HEK293 (cell line): ENCODE measurements at regions not wholly inside any gene's neighbourhood (a gene's known extent, or its start where the extent isn't known, plus 50 kb on each side); places are given as distances from the start of the nearest gene placed in this dataset.
A peak's percentile ranks its signal among the peaks of the same experiment; 100 is the strongest.

Experiments
- CTCF ChIA-PET: fragments of 350-600 bp; formaldehyde crosslinking; extraction: SDS; loops from one replicate; lab custom pipeline; 2021; ENCODE audit warnings: antibody characterized with exemption; lab: Yijun Ruan, JAX
- POLR2A ChIA-PET: fragments of 300-600 bp; formaldehyde crosslinking; extraction: SDS; loops from one replicate; lab custom pipeline; 2020; ENCODE audit warnings: antibody characterized with exemption, inconsistent platforms; lab: Yijun Ruan, JAX
- H3K27ac ChIP-seq: fragments of 200-500 bp; sonication (Bioruptor generic); 2 replicates; pipeline ENCODE4 v1.5.1; 2014; ENCODE audit warnings: low read depth, low read length, control low read depth, inconsistent platforms; ENCODE audit errors: extremely low read depth
- H3K36me3 ChIP-seq, 2 experiments: fragments of 200-500 bp in 1 of 2; sonication (Bioruptor generic) in 1 of 2; 1 replicate in 1 of 2; 2 replicates in 1 of 2; pipeline ENCODE4 v1.5.1; 2014 to 2017; ENCODE audit warnings: inconsistent platforms in 2 of 2, low read length in 2 of 2; ENCODE audit not compliant: control insufficient read depth in 2 of 2, insufficient read depth in 1 of 2
- H3K4me1 ChIP-seq: fragments of 200-500 bp; sonication (Bioruptor generic); 2 replicates; pipeline ENCODE4 v1.5.1; 2014; ENCODE audit warnings: mild to moderate bottlenecking, low read length, inconsistent platforms; ENCODE audit not compliant: control insufficient read depth, insufficient read depth
- H3K4me3 ChIP-seq: 2 replicates; pipeline ENCODE4 v1.5.1; 2011; ENCODE audit warnings: low read depth, mild to moderate bottlenecking, control low read depth, low read length, moderate library complexity
- H3K9me3 ChIP-seq: fragments of 200-500 bp; sonication (Bioruptor generic); 2 replicates; pipeline ENCODE4 v1.5.1; 2014; ENCODE audit warnings: low read depth, low read length, inconsistent platforms; ENCODE audit not compliant: control insufficient read depth, insufficient read depth
- KLF8 ChIP-seq: fragments of 450-650 bp; formaldehyde crosslinking; IDR thresholded peaks from 2 replicates; pipeline ENCODE4 v1.5.1; 2016; ENCODE audit warnings: missing biosample characterization, missing genetic modification characterization
- SCRT2 ChIP-seq: fragments of 450-650 bp; formaldehyde crosslinking; IDR thresholded peaks from 2 replicates; pipeline ENCODE4 v1.5.1; 2016; ENCODE audit warnings: missing biosample characterization, missing genetic modification characterization
- ZBTB48 ChIP-seq: fragments of 450-650 bp; formaldehyde crosslinking; IDR thresholded peaks from 2 replicates; pipeline ENCODE4 v1.5.1; 2016; ENCODE audit warnings: missing biosample characterization, missing genetic modification characterization
- ZBTB8A ChIP-seq: fragments of 450-650 bp; formaldehyde crosslinking; IDR thresholded peaks from 2 replicates; pipeline ENCODE4 v1.5.1; 2016; ENCODE audit warnings: missing biosample characterization, missing genetic modification characterization
- ZNF10 ChIP-seq: fragments of 450-650 bp; formaldehyde crosslinking; IDR thresholded peaks from 2 replicates; pipeline ENCODE4 v1.5.1; 2017; ENCODE audit warnings: missing biosample characterization, missing genetic modification characterization
- ZNF112 ChIP-seq: fragments of 450-650 bp; formaldehyde crosslinking; IDR thresholded peaks from 2 replicates; pipeline ENCODE4 v1.5.0; 2017; ENCODE audit warnings: missing biosample characterization, missing genetic modification characterization
- ZNF146 ChIP-seq: fragments of 450-650 bp; formaldehyde crosslinking; IDR thresholded peaks from 2 replicates; pipeline ENCODE4 v1.5.1; 2016; ENCODE audit warnings: missing biosample characterization, missing genetic modification characterization
- ZNF2 ChIP-seq: fragments of 450-650 bp; formaldehyde crosslinking; IDR thresholded peaks from 2 replicates; pipeline ENCODE4 v1.5.1; 2016; ENCODE audit warnings: missing biosample characterization, missing genetic modification characterization
- ZNF202 ChIP-seq: fragments of 450-650 bp; formaldehyde crosslinking; IDR thresholded peaks from 2 replicates; pipeline ENCODE4 v1.5.1; 2016; ENCODE audit warnings: missing biosample characterization, missing genetic modification characterization, borderline replicate concordance
- ZNF302 ChIP-seq: fragments of 450-650 bp; formaldehyde crosslinking; IDR thresholded peaks from 2 replicates; pipeline ENCODE4 v1.5.1; 2016; ENCODE audit warnings: missing biosample characterization, missing genetic modification characterization, low read depth
- ZNF341 ChIP-seq: fragments of 450-650 bp; formaldehyde crosslinking; IDR thresholded peaks from 2 replicates; pipeline ENCODE4; 2016; ENCODE audit warnings: low read depth, missing biosample characterization, missing genetic modification characterization
- ZNF404 ChIP-seq: fragments of 450-650 bp; formaldehyde crosslinking; IDR thresholded peaks from 2 replicates; pipeline ENCODE4 v1.5.1; 2017; ENCODE audit warnings: missing biosample characterization, missing genetic modification characterization
- ZNF426 ChIP-seq: fragments of 450-650 bp; formaldehyde crosslinking; IDR thresholded peaks from 2 replicates; pipeline ENCODE4 v1.5.1; 2017; ENCODE audit warnings: missing biosample characterization, missing genetic modification characterization, mild to moderate bottlenecking, inconsistent platforms, moderate library complexity
- ZNF623 ChIP-seq: fragments of 450-650 bp; formaldehyde crosslinking; IDR thresholded peaks from 2 replicates; pipeline ENCODE4 v1.5.1; 2016; ENCODE audit warnings: missing biosample characterization, missing genetic modification characterization
- TF ChIP-seq, protein P1 (sequence below): fragments of 450-650 bp; formaldehyde crosslinking; IDR thresholded peaks from 2 replicates; pipeline ENCODE4 v1.5.1; 2016; ENCODE audit warnings: missing biosample characterization, missing genetic modification characterization, low read depth
- TF ChIP-seq, protein P2 (sequence below): fragments of 450-650 bp; formaldehyde crosslinking; IDR thresholded peaks from 2 replicates; pipeline ENCODE4 v1.5.1; 2017; ENCODE audit warnings: missing biosample characterization, missing genetic modification characterization
- TF ChIP-seq, protein P3 (sequence below): fragments of 450-650 bp; formaldehyde crosslinking; IDR thresholded peaks from 2 replicates; pipeline ENCODE4 v1.5.1; 2016; ENCODE audit warnings: missing biosample characterization, missing genetic modification characterization
- TF ChIP-seq, protein P4 (sequence below): fragments of 450-650 bp; formaldehyde crosslinking; IDR thresholded peaks from 2 replicates; pipeline ENCODE4 v1.5.1; 2016; ENCODE audit warnings: missing biosample characterization, missing genetic modification characterization
- TF ChIP-seq, protein P5 (sequence below): fragments of 450-650 bp; formaldehyde crosslinking; IDR thresholded peaks from 2 replicates; pipeline ENCODE4 v1.5.1; 2016; ENCODE audit warnings: missing biosample characterization, missing genetic modification characterization

DNA sequence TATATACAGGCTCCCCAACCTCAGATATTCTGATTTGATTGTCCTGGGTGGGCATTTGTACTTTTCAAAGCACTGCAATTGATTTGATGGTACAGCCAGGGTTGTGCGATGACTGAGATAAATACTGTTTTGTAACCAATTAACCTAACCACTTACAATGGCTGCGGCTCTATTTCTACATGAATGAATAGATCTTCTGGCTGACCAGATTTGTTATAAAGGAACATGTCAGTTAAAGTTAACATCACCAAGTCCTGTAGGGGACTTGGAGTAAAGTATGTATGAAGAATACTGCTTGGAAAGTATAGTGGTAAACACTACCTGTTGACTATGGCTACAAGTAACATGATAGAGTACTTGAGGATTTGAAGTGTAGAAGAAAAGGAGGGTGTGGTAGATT is 369.2 kb upstream of the JAG1 start:
- POLR2A ChIA-PET = interaction anchor here (0.6 kb wide), 1 partner anchor 371 kb away, joined by 3 read pairs; no protein-coding TSS in a partner anchor

DNA sequence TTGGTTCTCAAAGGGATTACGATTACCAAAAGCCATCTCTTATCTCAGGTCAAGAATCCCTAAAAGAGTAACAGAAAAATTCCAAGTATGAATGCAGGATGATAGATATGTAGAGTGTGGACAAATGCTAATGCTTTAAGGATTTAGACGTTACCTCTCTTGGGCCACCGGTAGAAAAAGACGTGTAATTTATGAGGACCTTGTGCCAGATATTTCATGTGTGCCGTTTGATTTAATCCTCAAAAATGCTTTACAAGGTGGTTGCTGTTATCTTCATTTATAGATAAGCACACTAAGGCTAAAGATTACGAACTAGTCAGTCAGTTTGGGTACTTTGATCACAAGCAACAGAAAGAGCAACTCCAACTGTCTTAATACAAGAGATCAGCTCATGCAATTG is 370.8 kb upstream of the JAG1 start:
- Histone ChIP-seq H3K4me3 (no peak overlapping the region), H3K36me3 (no peaks in the 10 kb centered on the region)
- POLR2A ChIA-PET = no interaction called here
- TF ChIP-seq ZNF202 (no peak), ZNF426 (tag by site-specific recombination) (no peak), ZBTB8A (tag by site-specific recombination) (no peak), ZBTB48 (tag by site-specific recombination) (no peak), ZNF341 (tag by site-specific recombination) (no peak), ZNF2 (tag by site-specific recombination) (no peak), KLF8 (no peak), ZNF623 (tag by site-specific recombination) (no peak), ZNF10 (tag by site-specific recombination) (no peak), ZNF302 (tag by site-specific recombination) (no peak)
- TF ChIP-seq, protein P1, sequence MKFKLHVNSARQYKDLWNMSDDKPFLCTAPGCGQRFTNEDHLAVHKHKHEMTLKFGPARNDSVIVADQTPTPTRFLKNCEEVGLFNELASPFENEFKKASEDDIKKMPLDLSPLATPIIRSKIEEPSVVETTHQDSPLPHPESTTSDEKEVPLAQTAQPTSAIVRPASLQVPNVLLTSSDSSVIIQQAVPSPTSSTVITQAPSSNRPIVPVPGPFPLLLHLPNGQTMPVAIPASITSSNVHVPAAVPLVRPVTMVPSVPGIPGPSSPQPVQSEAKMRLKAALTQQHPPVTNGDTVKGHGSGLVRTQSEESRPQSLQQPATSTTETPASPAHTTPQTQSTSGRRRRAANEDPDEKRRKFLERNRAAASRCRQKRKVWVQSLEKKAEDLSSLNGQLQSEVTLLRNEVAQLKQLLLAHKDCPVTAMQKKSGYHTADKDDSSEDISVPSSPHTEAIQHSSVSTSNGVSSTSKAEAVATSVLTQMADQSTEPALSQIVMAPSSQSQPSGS (tag by site-specific recombination) = no peak
- TF ChIP-seq, protein P2, sequence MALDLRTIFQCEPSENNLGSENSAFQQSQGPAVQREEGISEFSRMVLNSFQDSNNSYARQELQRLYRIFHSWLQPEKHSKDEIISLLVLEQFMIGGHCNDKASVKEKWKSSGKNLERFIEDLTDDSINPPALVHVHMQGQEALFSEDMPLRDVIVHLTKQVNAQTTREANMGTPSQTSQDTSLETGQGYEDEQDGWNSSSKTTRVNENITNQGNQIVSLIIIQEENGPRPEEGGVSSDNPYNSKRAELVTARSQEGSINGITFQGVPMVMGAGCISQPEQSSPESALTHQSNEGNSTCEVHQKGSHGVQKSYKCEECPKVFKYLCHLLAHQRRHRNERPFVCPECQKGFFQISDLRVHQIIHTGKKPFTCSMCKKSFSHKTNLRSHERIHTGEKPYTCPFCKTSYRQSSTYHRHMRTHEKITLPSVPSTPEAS = no peak
- TF ChIP-seq, protein P3, sequence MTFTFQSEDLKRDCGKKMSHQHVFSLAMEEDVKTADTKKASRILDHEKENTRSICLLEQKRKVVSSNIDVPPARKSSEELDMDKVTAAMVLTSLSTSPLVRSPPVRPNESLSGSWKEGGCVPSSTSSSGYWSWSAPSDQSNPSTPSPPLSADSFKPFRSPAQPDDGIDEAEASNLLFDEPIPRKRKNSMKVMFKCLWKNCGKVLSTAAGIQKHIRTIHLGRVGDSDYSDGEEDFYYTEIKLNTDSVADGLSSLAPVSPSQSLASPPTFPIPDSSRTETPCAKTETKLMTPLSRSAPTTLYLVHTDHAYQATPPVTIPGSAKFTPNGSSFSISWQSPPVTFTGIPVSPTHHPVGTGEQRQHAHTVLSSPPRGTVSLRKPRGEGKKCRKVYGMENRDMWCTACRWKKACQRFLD (tag by site-specific recombination) = no peak
- TF ChIP-seq, all 188 proteins: peak for 0
- Histone ChIP-seq H3K4me1 (no peaks in the 10 kb centered on the region), H3K9me3 (no peaks in the 10 kb centered on the region), H3K27ac (no peak overlapping the region)
- CTCF ChIA-PET = no interaction called here

More for the DNA sequence above, 369.2 kb upstream of the JAG1 start:
- no peaks in the 10 kb centered on the region for H3K4me1 ChIP-seq
- H3K4me3 ChIP-seq = no peak overlapping the region
- CTCF ChIA-PET = no interaction called here
- H3K9me3 ChIP-seq = no peaks in the 10 kb centered on the region
- TF ChIP-seq SCRT2 (tag by site-specific recombination) = 0 out of 2 replicates have a peak, but pooled peaks have one; percentile 28
- TF ChIP-seq, protein P4, sequence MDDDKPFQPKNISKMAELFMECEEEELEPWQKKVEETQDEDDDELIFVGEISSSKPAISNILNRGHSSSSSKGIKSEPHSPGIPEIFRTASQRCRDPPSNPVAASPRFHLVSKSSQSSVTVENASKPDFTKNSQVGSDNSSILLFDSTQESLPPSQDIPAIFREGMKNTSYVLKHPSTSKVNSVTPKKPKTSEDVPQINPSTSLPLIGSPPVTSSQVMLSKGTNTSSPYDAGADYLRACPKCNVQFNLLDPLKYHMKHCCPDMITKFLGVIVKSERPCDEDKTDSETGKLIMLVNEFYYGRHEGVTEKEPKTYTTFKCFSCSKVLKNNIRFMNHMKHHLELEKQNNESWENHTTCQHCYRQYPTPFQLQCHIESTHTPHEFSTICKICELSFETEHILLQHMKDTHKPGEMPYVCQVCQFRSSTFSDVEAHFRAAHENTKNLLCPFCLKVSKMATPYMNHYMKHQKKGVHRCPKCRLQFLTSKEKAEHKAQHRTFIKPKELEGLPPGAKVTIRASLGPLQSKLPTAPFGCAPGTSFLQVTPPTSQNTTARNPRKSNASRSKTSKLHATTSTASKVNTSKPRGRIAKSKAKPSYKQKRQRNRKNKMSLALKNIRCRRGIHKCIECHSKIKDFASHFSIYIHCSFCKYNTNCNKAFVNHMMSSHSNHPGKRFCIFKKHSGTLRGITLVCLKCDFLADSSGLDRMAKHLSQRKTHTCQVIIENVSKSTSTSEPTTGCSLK = no peak
- no peak for TF ChIP-seq ZNF112
- TF ChIP-seq, protein P5, sequence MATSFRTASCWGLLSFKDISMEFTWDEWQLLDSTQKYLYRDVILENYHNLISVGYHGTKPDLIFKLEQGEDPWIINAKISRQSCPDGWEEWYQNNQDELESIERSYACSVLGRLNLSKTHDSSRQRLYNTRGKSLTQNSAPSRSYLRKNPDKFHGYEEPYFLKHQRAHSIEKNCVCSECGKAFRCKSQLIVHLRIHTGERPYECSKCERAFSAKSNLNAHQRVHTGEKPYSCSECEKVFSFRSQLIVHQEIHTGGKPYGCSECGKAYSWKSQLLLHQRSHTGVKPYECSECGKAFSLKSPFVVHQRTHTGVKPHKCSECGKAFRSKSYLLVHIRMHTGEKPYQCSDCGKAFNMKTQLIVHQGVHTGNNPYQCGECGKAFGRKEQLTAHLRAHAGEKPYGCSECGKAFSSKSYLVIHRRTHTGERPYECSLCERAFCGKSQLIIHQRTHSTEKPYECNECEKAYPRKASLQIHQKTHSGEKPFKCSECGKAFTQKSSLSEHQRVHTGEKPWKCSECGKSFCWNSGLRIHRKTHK = no peak
- TF ChIP-seq ZNF404 (tag by site-specific recombination) = no peak
- TF ChIP-seq ZNF146 (tag by site-specific recombination) = no peak
- TF ChIP-seq, all 188 proteins: peak for 1
- no peak overlapping the region for H3K27ac ChIP-seq
- no peaks in the 10 kb centered on the region for H3K36me3 ChIP-seq
